PC-3 (cell line): ENCODE measurements at regions not wholly inside any gene's neighbourhood (a gene's known extent, or its start where the extent isn't known, plus 50 kb on each side); places are given as distances from the start of the nearest gene placed in this dataset.

ENCODE experiments used
- CTCF ChIP-seq: fragments of 300-600 bp; sonication (generic); conservative IDR thresholded peaks from 2 replicates; pipeline ENCODE4 v1.5.1; 2017; ENCODE audit warnings: antibody characterized with exemption, low read depth, mild to moderate bottlenecking, low read length
- EZH2 ChIP-seq: fragments of 300-600 bp; sonication (generic); IDR thresholded peaks from one replicate; pipeline ENCODE4 v1.6.1; 2017; ENCODE audit warnings: antibody characterized with exemption, mild to moderate bottlenecking, low read length; ENCODE audit not compliant: unreplicated experiment
- EZH2phosphoT487 ChIP-seq: fragments of 300-600 bp; sonication (generic); IDR thresholded peaks from 2 replicates; pipeline ENCODE4 v1.6.1; 2018; ENCODE audit warnings: mild to moderate bottlenecking, antibody characterized with exemption, low read length, borderline replicate concordance

GRCh38 chr5:97835112-97835511 is 652.1 kb upstream of the RIOK2 start:
- TF ChIP-seq CTCF (no peak), EZH2 (no peak), EZH2phosphoT487 (no peak)
